Prostate gland (tissue), 2 donors: ENCODE measurements at regions not wholly inside any gene's neighbourhood (a gene's known extent, or its start where the extent isn't known, plus 50 kb on each side); places are given as distances from the start of the nearest gene placed in this dataset.

Experiments
- DNase-seq: peaks from one replicate; pipeline ENCODE4 v3.0.0-alpha.2; 2019; ENCODE audit warnings: low spot score
- H3K27ac ChIP-seq, 2 donors: fragments of 200-600 bp; sonication (generic); 2 replicates each; pipeline ENCODE4 v1.5.1; 2017 to 2019
- H3K27me3 ChIP-seq: fragments of 200-600 bp; sonication (generic); replicated peaks from 2 replicates; pipeline ENCODE4 v1.5.1; 2019; ENCODE audit not compliant: insufficient read depth
- H3K36me3 ChIP-seq, 2 donors: fragments of 200-600 bp; sonication (generic); 1 replicate in 1 of 2; 2 replicates in 1 of 2; pipeline versions ENCODE4 v1.5.1 to v1.8.1; 2017 to 2019
- H3K4me1 ChIP-seq: fragments of 200-600 bp; sonication (generic); replicated peaks from 2 replicates; pipeline ENCODE4 v1.5.1; 2019
- H3K4me3 ChIP-seq, 2 donors: fragments of 200-600 bp; sonication (generic); 2 replicates each; pipeline ENCODE4 v1.5.1; 2017 to 2019
- H3K9me3 ChIP-seq: fragments of 200-600 bp; sonication (generic); 2 replicates; pipeline ENCODE4 v1.5.1; 2017
- CTCF ChIP-seq, 4 experiments: fragments of 200-600 bp in 2 of 4; fragments of 450-650 bp in 2 of 4; sonication (generic) in 2 of 4; IDR thresholded peaks; 1 replicate in 3 of 4; 2 replicates in 1 of 4; pipeline ENCODE4 v1.5.1; 2016 to 2019; ENCODE audit warnings: antibody characterized with exemption in 4 of 4, mild to moderate bottlenecking in 2 of 4, moderate library complexity in 2 of 4
- POLR2A ChIP-seq: fragments of 450-650 bp; IDR thresholded peaks from one replicate; pipeline ENCODE4 v1.6.1; 2016; ENCODE audit warnings: antibody characterized with exemption, mild to moderate bottlenecking
- POLR2AphosphoS5 ChIP-seq: sonication (generic); formaldehyde crosslinking; IDR thresholded peaks from one replicate; pipeline ENCODE4 v1.6.1; 2017; ENCODE audit warnings: antibody characterized with exemption
- WGBS: methylation state at CpG from one replicate; pipeline ENCODE4 v1.1.5; 2018; 5-methylcytosine and 5-hydroxymethylcytosine counted together
- intact Hi-C: fragments of 100-400 bp; cut with DNase I; formaldehyde crosslinking; loops from one replicate; pipeline ENCODE4 v1.14.2; 2022

GRCh38 chr16:65532846-65533245, 411.0 kb upstream of the CDH11 start:
- DNase-seq, result no peak
- no peaks in the 10 kb centered on the region for H3K9me3 ChIP-seq
- no peak overlapping the region for H3K4me3 ChIP-seq
- H3K27ac ChIP-seq, result no peak overlapping the region
- no peaks in the 10 kb centered on the region for H3K27me3 ChIP-seq
- no peak for TF ChIP-seq POLR2AphosphoS5
- no peak for TF ChIP-seq POLR2A
- TF ChIP-seq CTCF (IDR thresholded peaks at IDR 0.05), result no peak
- H3K36me3 ChIP-seq, result no peaks in the 10 kb centered on the region
- no peaks in the 10 kb centered on the region for H3K4me1 ChIP-seq
- intact Hi-C loops, result no loop called here
- WGBS, result 76% methylated on average over 2 of the region's 2 CpGs

- Histone ChIP-seq H3K4me3 (no peak overlapping the region), H3K36me3 (no peaks in the 10 kb centered on the region), H3K27me3 (no peaks in the 10 kb centered on the region), H3K9me3 (no peaks in the 10 kb centered on the region), H3K27ac (no peak overlapping the region), H3K4me1 (no peaks in the 10 kb centered on the region)
- DNase-seq, result no peak
- 45% methylated on average over 6 of the region's 6 CpGs for WGBS
- TF ChIP-seq POLR2A, result no peak
- no peak for TF ChIP-seq CTCF (IDR thresholded peaks at IDR 0.05)
- no peak for TF ChIP-seq POLR2AphosphoS5
- intact Hi-C loops, result no loop called here
Observed at GRCh38 chr16:65532258-65532657, 410.4 kb upstream of the CDH11 start.

GRCh38 chr16:65531475-65531874, 409.6 kb upstream of the CDH11 start:
- WGBS, result 52% methylated on average over 4 of the region's 4 CpGs
- no peaks in the 10 kb centered on the region for H3K36me3 ChIP-seq
- no peak for DNase-seq
- H3K4me1 ChIP-seq, result no peaks in the 10 kb centered on the region
- TF ChIP-seq CTCF (IDR thresholded peaks at IDR 0.05), result no peak
- TF ChIP-seq POLR2A, result no peak
- TF ChIP-seq POLR2AphosphoS5, result no peak
- no peak overlapping the region for H3K27ac ChIP-seq
- no peaks in the 10 kb centered on the region for H3K27me3 ChIP-seq
- H3K9me3 ChIP-seq, result no peaks in the 10 kb centered on the region
- H3K4me3 ChIP-seq, result no peak overlapping the region
- intact Hi-C loops, result no loop called here

- H3K27me3 ChIP-seq, result no peaks in the 10 kb centered on the region
- H3K4me1 ChIP-seq, result no peaks in the 10 kb centered on the region
- no peak overlapping the region for H3K4me3 ChIP-seq
- intact Hi-C loops, result no loop called here
- no peak for TF ChIP-seq CTCF (IDR thresholded peaks at IDR 0.05)
- TF ChIP-seq POLR2AphosphoS5, result no peak
- no peak for TF ChIP-seq POLR2A
- no peaks in the 10 kb centered on the region for H3K9me3 ChIP-seq
- DNase-seq, result no peak
- WGBS, result 97% methylated on average over 2 of the region's 2 CpGs
- H3K36me3 ChIP-seq, result no peaks in the 10 kb centered on the region
- no peak overlapping the region for H3K27ac ChIP-seq
Observed at GRCh38 chr16:65525707-65526106, 403.8 kb upstream of the CDH11 start.

- no peak overlapping the region for H3K27ac ChIP-seq
- no peaks in the 10 kb centered on the region for H3K27me3 ChIP-seq
- TF ChIP-seq POLR2A (no peak), CTCF (IDR thresholded peaks at IDR 0.05) (no peak), POLR2AphosphoS5 (no peak)
- no peak overlapping the region for H3K4me3 ChIP-seq
- no peaks in the 10 kb centered on the region for H3K4me1 ChIP-seq
- no peaks in the 10 kb centered on the region for H3K36me3 ChIP-seq
- intact Hi-C loops, result no loop called here
- 75% methylated on average over 8 of the region's 8 CpGs for WGBS
- no peak for DNase-seq
- no peaks in the 10 kb centered on the region for H3K9me3 ChIP-seq
Observed at GRCh38 chr16:65524997-65525396, 403.1 kb upstream of the CDH11 start.
